ENCODE measurements at regions not wholly inside any gene's neighbourhood (a gene's known extent, or its start where the extent isn't known, plus 50 kb on each side); places are given as distances from the start of the nearest gene placed in this dataset.

DNA sequence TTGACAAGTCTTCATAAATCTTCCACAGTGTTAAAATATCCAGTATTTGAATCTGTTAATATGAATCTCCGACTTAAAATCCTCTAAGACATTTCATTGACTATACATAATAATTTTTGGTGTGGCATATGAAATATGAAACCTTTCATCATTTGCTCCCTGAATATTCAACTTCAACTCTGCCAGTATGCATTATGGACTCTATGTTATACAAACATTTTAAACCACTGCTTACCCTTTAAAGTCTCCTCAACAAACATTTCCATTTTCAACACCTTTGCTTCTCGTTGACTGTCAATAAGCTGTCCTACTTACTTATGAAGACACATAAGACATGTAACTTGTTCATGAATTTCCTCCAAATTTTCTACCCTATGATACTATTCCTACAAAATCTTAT is 579.4 kb upstream of the SLITRK6 start:
- Histone ChIP-seq H3K27ac (ENCODE audit: extremely low read length, insufficient read depth, low read length) (no peak overlapping the region), H3K9me3 (ENCODE audit: low read length) (no peaks in the 10 kb centered on the region), H3K36me3 (replicated peaks in 1 of 2; ENCODE audit: control insufficient read depth in 1 of 2, insufficient read depth in 2 of 2, low read length in 2 of 2) (no peaks in the 10 kb centered on the region), H4K20me1 (ENCODE audit: insufficient read depth, low read length) (no peaks in the 10 kb centered on the region), H3K4me3 (replicated peaks in 1 of 3; ENCODE audit: insufficient read depth in 1 of 3, low read depth in 2 of 3, low read length in 3 of 3) (no peak overlapping the region), H3K4me2 (ENCODE audit: low read depth, low read length) (no peak overlapping the region), H3K9ac (ENCODE audit: insufficient read depth, low read depth, low read length) (no peak overlapping the region), H3K79me2 (ENCODE audit: insufficient read depth, low read length) (no peaks in the 10 kb centered on the region), H2AFZ (ENCODE audit: low read length) (no peak overlapping the region), H3K27me3 (ENCODE audit: control insufficient read depth in 1 of 2, insufficient read depth in 2 of 2, low read length in 2 of 2) (no peaks in the 10 kb centered on the region), H3K4me1 (ENCODE audit: insufficient read depth, low read length) (no peaks in the 10 kb centered on the region)
- CTCF ChIA-PET (ENCODE audit: low intra/inter-chr PET ratio, low total read pairs) = no interaction called here
- ATAC-seq = no peak
- intact Hi-C loops (cut with micrococcal nuclease; ENCODE audit: unreplicated experiment) = no loop called here
- no peak for DNase-seq (ENCODE audit: low spot score)
- no peak for TF ChIP-seq FOXC1 (CRISPR knock-in tag; IDR thresholded peaks at IDR 0.05; ENCODE audit: borderline replicate concordance)
- TF ChIP-seq, protein P1, sequence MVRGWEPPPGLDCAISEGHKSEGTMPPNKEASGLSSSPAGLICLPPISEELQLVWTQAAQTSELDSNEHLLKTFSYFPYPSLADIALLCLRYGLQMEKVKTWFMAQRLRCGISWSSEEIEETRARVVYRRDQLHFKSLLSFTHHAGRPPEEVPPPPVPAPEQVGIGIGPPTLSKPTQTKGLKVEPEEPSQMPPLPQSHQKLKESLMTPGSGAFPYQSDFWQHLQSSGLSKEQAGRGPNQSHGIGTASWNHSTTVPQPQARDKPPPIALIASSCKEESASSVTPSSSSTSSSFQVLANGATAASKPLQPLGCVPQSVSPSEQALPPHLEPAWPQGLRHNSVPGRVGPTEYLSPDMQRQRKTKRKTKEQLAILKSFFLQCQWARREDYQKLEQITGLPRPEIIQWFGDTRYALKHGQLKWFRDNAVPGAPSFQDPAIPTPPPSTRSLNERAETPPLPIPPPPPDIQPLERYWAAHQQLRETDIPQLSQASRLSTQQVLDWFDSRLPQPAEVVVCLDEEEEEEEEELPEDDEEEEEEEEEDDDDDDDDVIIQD (CRISPR knock-in tag; IDR thresholded peaks at IDR 0.05; ENCODE audit: low read depth) = no peak
- TF ChIP-seq ESRRA (CRISPR knock-in tag; IDR thresholded peaks at IDR 0.05; ENCODE audit: low read depth) = no peak
- TF ChIP-seq SRSF1 (optimal IDR thresholded peaks at IDR 0.05; ENCODE audit: low read depth, low read length) = no peak
- TF ChIP-seq ZNF737 (CRISPR knock-in tag; IDR thresholded peaks at IDR 0.05; ENCODE audit: borderline replicate concordance) = no peak
- no peak for TF ChIP-seq ZNF256 (CRISPR knock-in tag; conservative IDR thresholded peaks at IDR 0.05)
- WGBS (ENCODE audit: low lambda C conversion rate) = 1% methylated on average over 2 of the region's 2 CpGs
- no TSS peak for BruUV-seq (replicated peaks)
- in situ Hi-C loops (cut with HindIII; ENCODE audit: extremely low pct_ligation_motif_present, low pct_unique_long_range_greater_than_20kb) = no loop called here
- no peak for FAIRE-seq
- POLR2A ChIA-PET = no interaction called here

DNA sequence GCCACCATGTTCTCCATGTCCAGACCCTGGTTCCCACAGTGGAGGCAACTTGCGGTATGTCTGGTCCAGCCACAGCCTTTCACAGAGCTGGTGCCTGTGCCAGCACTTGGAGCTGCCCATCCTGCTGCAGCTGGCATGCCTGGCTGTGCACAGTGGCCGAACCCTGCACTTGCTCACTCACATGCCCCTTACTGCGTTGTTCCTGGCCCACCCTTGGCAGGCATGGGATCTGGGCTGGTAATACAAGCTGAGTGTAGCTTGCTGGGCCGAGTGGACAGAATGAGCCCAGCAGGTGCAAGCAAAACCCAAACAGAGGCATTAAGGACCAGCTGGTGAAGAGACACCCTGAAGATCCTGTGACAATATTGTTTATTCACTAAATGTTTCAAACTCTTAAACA is 583.9 kb upstream of the SLITRK6 start:
- FAIRE-seq (no peak), ATAC-seq (no peak), DNase-seq (ENCODE audit: low spot score) (no peak)
- Histone ChIP-seq H3K4me3 (replicated peaks in 1 of 3; ENCODE audit: insufficient read depth in 1 of 3, low read depth in 2 of 3, low read length in 3 of 3) (no peak overlapping the region), H4K20me1 (ENCODE audit: insufficient read depth, low read length) (no peaks in the 10 kb centered on the region), H3K27ac (ENCODE audit: extremely low read length, insufficient read depth, low read length) (no peak overlapping the region), H3K9me3 (ENCODE audit: low read length) (no peaks in the 10 kb centered on the region), H3K79me2 (ENCODE audit: insufficient read depth, low read length) (no peaks in the 10 kb centered on the region), H3K4me1 (ENCODE audit: insufficient read depth, low read length) (no peaks in the 10 kb centered on the region), H3K36me3 (replicated peaks in 1 of 2; ENCODE audit: control insufficient read depth in 1 of 2, insufficient read depth in 2 of 2, low read length in 2 of 2) (no peaks in the 10 kb centered on the region), H2AFZ (ENCODE audit: low read length) (no peak overlapping the region), H3K27me3 (ENCODE audit: control insufficient read depth in 1 of 2, insufficient read depth in 2 of 2, low read length in 2 of 2) (no peaks in the 10 kb centered on the region), H3K4me2 (ENCODE audit: low read depth, low read length) (no peak overlapping the region), H3K9ac (ENCODE audit: insufficient read depth, low read depth, low read length) (no peak overlapping the region)
- CTCF ChIA-PET (ENCODE audit: low intra/inter-chr PET ratio, low total read pairs) = no interaction called here
- POLR2A ChIA-PET = no interaction called here
- intact Hi-C loops (cut with micrococcal nuclease; ENCODE audit: unreplicated experiment) = no loop called here
- no TSS peak for BruUV-seq (replicated peaks)
- WGBS (ENCODE audit: low lambda C conversion rate) = 0% methylated on average over 1 of the region's 4 CpGs
- in situ Hi-C loops (cut with HindIII; ENCODE audit: extremely low pct_ligation_motif_present, low pct_unique_long_range_greater_than_20kb) = no loop called here
- TF ChIP-seq PAWR (CRISPR knock-in tag; IDR thresholded peaks at IDR 0.05; ENCODE audit: borderline replicate concordance) (no peak), XRCC5 (optimal IDR thresholded peaks at IDR 0.05; ENCODE audit: low read length) (no peak), ZNF547 (CRISPR knock-in tag; IDR thresholded peaks at IDR 0.05) (no peak), HOXA5 (CRISPR knock-in tag; IDR thresholded peaks at IDR 0.05) (no peak), RBM22 (optimal IDR thresholded peaks at IDR 0.05; ENCODE audit: low read length) (no peak)
- TF ChIP-seq, protein P2, sequence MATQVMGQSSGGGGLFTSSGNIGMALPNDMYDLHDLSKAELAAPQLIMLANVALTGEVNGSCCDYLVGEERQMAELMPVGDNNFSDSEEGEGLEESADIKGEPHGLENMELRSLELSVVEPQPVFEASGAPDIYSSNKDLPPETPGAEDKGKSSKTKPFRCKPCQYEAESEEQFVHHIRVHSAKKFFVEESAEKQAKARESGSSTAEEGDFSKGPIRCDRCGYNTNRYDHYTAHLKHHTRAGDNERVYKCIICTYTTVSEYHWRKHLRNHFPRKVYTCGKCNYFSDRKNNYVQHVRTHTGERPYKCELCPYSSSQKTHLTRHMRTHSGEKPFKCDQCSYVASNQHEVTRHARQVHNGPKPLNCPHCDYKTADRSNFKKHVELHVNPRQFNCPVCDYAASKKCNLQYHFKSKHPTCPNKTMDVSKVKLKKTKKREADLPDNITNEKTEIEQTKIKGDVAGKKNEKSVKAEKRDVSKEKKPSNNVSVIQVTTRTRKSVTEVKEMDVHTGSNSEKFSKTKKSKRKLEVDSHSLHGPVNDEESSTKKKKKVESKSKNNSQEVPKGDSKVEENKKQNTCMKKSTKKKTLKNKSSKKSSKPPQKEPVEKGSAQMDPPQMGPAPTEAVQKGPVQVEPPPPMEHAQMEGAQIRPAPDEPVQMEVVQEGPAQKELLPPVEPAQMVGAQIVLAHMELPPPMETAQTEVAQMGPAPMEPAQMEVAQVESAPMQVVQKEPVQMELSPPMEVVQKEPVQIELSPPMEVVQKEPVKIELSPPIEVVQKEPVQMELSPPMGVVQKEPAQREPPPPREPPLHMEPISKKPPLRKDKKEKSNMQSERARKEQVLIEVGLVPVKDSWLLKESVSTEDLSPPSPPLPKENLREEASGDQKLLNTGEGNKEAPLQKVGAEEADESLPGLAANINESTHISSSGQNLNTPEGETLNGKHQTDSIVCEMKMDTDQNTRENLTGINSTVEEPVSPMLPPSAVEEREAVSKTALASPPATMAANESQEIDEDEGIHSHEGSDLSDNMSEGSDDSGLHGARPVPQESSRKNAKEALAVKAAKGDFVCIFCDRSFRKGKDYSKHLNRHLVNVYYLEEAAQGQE (IDR thresholded peaks at IDR 0.05; ENCODE audit: borderline replicate concordance in 1 of 2, low read depth in 1 of 2, low read length in 2 of 2) = no peak
- TF ChIP-seq, protein P3, sequence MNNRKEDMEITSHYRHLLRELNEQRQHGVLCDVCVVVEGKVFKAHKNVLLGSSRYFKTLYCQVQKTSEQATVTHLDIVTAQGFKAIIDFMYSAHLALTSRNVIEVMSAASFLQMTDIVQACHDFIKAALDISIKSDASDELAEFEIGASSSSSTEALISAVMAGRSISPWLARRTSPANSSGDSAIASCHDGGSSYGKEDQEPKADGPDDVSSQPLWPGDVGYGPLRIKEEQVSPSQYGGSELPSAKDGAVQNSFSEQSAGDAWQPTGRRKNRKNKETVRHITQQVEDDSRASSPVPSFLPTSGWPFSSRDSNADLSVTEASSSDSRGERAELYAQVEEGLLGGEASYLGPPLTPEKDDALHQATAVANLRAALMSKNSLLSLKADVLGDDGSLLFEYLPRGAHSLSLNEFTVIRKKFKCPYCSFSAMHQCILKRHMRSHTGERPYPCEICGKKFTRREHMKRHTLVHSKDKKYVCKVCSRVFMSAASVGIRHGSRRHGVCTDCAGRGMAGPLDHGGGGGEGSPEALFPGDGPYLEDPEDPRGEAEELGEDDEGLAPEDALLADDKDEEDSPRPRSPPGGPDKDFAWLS (CRISPR knock-in tag; IDR thresholded peaks at IDR 0.05; ENCODE audit: borderline replicate concordance) = no peak

All from HepG2 (cell line).